GM18505 (cell line): ENCODE measurements at regions not wholly inside any gene's neighbourhood (a gene's known extent, or its start where the extent isn't known, plus 50 kb on each side); places are given as distances from the start of the nearest gene placed in this dataset.
"Not testable (repeated sequence)": the region's sequence is repeated elsewhere in the genome, so short reads cannot be mapped to it uniquely, and the experiment has no call there.

Experiments used
- ATAC-seq: cut with Tn5 transposase; IDR thresholded peaks from one replicate; pipeline ENCODE4 v1.9.1; 2021; ENCODE audit not compliant: unreplicated experiment
- POLR2A ChIP-seq: IDR thresholded peaks from 4 replicates; pipeline ENCODE4 v1.6.1; 2011; ENCODE audit warnings: borderline replicate concordance; ENCODE audit not compliant: insufficient read depth, insufficient read length; ENCODE audit errors: extremely low read depth

DNA sequence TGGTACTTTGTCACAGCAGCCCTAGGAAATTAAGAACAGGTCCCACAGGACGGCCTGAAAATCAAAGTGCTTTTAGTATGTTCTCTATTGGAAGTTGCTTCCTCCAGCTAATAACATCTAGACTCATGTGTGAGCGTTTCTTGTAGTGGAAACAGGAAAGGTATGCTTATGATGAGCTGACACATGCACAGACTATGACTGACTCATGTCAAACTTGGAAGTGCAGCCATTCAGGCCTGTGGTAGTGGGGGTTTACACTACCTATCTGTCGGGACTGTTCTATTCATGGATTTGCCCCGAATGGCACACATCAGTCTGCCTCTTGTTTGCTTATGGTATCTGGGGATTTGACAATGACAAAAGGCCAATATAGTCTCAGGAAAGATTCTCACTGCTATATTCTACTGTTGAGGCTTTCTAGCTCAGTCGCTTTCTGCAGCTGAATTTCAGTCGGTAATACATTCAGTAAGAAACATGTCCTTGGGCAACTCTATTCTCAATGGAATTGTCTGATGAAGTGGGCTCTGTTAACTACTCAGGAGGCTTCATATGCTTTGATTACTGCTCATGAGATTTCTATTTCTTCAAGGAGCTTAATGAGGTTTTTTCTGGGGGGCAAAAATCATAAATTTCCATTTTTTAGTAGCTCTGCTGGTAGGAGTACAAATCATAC is 270.3 kb upstream of the DAAM1 start:
- no peak for TF ChIP-seq POLR2A
- ATAC-seq: no peak

DNA sequence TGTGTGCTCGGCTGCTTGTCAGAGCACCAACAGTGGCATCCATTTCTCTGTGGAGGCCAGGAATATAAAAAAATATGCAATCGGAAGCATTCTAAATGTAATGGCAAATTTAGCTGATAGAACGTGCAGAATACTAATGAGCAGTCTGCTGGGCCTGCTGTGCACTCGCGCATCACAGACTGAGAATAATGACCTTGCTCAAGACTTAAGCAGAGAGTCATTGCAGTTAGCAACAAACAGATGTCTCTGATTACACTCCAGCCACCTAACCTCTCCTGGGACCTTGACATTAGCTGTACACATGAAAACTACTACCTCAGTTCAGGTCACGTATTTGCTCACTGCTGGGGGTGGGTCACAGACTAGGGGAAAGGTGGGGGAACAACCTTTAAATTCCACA is 269.2 kb upstream of the DAAM1 start:
- no peak for ATAC-seq
- TF ChIP-seq POLR2A: no peak

DNA sequence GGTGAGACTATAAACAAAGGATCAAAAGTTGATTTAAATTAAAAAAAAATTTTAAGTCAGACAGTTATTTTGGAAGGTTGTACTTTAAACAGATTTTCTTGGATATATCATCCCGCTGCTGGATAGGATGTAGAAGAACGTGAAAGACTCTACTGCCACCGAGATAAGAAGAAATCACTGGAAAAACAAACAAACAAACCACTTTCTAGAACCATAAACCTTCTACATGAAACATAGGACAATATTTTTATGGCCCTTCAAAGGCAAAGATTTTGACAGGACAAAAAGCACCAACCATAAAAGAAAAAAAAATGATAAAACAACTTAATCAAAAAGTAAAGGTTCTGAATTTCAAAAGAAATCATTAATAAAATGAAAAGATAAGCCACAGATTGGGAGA is 268.2 kb upstream of the DAAM1 start:
- no peak for ATAC-seq
- TF ChIP-seq POLR2A: no peak

DNA sequence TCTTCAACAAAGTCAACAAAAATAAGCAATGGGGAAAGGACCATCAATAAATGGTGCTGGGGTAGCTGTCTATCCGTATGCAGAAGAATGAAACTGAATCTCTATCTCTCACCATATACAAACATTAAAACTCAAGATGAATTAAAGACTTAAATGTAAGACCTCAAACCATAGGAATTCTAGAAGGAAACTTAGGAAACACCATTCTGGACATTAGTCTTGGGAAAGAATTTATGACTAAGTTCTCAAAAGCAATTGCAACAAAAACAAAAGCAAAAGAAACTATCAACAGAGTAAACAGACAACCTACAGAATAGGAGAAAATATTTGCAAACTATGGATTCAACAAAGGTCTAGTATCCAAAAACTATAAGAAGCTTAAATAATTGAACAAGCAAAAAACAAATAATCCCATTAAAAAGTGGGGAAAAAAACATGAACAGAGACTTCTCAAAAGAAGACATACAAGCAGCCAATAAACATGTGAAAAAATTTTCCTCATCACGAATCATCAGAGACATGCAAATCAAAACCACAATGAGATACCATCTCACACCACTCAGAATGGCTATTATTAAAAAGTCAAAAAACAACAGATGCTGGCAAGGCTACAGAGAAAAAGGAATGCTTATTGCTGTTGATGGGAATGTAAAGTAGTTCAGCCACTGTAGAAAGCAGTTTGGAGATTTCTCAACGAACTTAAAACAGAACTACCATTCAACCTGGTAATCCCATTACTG is 266.1 kb upstream of the DAAM1 start:
- not testable (repeated sequence) for ATAC-seq

DNA sequence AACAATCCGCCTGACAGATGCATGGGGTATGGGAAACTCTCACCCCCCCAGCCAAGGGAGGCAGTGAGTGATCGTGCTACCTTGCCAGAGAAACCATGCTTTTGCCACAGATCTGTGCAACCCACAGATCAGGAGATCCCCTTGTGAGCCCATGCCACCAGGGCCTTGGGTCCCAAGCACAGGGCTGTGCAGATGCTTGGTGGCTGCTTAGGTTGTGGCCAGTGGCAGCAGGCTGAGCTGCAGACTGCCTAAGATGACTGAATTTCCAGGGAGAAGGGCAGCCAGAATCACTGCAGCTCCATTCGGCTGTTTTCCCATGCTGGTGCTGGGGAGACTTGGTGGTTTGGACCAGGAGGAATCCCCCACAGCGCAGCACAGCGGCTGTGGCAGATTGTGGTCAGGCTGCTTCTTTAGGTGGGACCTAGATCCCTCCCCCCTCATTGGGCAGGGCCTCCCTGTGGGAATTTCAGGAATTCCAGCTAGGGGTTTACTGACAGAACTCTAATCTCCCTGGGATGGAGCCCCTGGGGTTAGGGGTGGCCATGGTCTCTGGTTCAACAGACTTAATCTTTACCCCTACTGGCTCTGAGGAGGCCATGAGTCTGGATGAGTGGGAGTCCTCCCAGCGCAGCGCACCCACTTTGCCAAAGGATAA is 264.6 kb upstream of the DAAM1 start:
- TF ChIP-seq POLR2A: no peak
- ATAC-seq: no peak

DNA sequence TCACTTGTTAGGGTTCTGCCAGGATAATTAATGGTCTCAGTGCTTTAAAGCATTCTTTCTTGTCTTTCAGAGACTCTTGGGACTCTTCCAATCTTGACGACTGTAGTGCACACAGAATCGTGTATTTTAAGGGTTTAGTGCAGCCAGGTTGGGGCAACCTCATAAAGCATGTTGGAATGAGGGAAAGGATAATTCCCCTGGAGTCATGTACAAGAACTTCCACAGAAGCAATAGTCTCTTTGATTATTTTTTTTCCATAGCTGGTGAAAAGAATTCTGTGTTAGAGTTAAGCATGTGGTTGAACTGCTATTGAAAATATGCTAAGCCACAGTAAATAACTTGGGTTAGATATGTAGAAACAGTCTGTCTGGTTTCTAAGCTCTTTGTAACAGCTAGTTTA is 246.8 kb upstream of the DAAM1 start:
- ATAC-seq: no peak
- TF ChIP-seq POLR2A: no peak

DNA sequence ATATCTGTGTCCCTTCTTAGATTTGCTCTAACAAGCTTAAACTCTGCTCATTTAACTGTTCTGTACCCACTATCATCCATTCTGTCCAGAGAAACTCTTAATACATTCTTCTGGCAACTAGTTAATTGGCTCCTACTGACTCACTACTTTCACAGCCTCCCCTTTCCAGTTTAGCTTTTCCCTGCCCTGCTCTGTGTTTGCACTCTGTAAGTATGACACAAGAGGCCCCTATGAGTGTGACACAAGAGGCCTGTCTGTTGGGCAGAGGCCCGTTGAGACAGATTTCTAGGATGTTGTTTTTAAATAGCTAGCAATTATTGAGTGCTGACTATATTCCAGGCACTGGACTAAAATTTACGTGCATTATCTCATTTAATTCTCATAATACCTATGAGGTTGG is 246.0 kb upstream of the DAAM1 start:
- ATAC-seq: no peak
- TF ChIP-seq POLR2A: no peak

DNA sequence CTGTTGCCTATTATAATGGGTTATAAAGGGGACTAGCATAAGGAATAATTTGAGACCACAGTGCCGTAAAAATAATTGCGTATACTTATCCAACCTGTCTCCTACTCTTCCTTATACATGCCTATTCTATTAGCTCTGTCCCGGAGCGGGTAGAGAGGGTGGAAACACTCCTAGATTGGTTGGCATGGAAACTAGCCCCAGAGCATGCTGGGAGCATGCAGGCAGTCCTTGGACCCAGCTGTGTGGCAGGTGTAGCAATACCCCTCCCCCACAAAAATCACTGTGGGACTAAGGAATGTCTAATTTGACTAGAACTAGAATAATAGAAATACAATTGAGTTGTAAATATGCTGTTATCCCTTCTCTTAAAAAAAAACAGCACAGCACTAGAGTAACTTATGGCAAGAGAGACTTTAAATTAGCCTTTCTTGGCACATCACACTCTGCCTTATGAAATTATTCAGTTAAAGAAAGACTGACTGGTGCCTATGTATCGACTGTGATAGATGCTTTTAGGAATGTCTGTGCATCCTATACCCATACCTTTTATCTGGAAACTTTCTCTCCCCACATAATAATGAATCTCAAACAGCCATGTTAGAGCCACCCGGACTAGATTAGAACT is 244.0 kb upstream of the DAAM1 start:
- ATAC-seq: no peak
- no peak for TF ChIP-seq POLR2A

DNA sequence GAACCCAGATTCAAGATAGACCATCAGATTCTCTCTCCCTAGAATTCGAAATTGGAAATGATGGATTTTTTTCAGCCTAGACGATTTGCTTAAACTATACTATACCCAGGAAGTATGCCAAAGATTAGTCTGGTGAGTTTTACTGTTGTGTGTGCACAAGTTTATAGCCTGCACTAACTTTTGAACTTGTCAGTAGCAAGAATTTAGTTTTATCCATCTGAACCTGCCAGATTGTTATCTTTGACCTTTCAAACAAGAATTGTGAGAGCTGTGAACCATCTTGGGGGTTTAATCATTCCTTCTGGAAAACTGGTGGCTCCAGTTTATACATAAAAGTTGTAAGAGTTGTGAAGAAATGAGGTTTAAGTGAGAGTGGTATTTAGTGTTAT is 243.5 kb upstream of the DAAM1 start:
- no peak for ATAC-seq

DNA sequence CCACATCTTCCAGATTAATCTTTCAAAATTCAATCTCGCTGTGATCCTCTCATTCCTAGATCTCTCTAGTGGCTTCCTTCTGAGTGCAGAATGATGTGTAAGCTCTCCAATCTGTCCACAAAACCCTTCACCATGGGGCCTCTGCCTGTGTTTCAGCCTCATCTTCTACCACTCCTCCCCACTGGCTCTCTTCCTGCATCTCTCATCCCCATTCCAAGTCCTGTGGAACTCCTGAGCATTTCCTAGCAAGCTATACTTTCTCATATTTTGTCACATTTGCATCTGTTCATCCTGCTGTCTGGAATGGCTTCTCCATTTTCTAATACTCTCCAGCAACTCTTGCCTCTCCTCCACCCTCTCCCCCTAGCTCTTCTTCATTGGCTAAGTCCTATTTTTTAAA is 242.0 kb upstream of the DAAM1 start:
- TF ChIP-seq POLR2A: no peak
- ATAC-seq: no peak

More for the DNA sequence above, 243.5 kb upstream of the DAAM1 start:
- no peak for TF ChIP-seq POLR2A

DNA sequence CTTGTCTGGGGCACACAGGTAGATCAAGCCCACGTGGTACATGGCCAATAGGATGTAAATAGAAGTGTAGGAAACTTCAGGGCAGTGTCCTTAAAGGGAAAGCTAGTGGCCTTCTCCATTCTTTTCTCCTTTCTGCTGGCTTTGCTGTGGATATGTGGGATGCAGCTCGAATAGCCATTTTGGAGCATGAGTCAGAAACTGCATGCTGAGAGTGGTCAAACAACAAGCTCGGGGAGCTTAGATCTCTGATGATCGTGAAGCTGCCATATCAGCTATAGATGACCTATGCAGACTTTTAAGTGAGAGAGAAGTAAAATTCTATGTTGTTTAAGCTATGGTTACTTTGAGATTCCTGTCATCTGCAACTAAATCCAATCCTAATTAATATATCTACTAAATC is 241.3 kb upstream of the DAAM1 start:
- no peak for ATAC-seq
- no peak for TF ChIP-seq POLR2A

DNA sequence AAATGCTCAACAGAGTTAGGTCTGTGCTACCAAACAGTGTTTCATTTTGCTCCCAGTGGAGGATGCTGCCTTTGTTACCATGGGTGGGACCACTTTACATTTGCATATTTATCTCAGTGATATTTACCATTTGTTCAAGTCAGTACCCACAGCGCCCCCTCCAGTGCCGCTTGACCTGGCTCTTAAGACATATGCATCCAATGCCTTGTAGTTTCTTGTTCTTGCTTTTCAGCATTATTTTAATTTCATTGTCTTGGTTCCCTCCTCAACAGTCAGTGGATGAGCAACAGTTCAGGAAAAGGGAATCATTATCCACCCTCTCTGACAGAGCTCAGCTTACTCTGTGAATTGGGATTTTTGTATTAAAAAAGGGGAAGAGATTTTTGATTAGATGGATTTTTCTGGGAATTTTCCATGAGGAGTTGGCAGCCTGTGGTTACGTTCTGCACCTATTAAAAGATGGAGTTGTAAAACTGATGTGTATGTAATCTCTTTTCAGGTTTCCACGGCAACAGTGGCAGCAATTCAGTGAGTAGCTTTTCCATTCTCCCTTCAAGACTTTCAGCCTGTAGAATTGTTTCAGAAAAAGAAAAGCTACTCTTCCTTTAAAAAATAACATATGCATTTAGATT is 240.5 kb upstream of the DAAM1 start:
- ATAC-seq: no peak

DNA sequence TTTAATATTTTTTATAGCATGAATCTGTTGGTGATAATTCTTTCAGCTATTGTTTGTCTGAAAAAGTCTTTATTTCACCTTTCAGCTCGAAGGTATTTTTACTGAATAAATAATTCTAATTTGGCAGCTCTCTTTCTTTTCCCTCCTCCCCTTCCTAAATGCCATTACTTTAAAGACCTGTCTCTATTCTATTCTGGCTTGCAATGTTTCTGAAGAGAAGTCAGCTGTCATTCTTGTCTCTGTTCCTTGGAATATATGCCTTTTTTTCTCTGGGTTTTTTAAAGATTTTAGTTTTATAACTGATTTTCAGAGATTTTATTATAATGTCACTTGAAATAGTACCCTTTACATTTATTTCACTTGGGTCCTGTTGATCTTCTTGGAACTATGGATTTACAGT is 237.9 kb upstream of the DAAM1 start:
- no peak for ATAC-seq
- no peak for TF ChIP-seq POLR2A

More for the DNA sequence above, 240.5 kb upstream of the DAAM1 start:
- no peak for TF ChIP-seq POLR2A
